ENCODE measurements at regions not wholly inside any gene's neighbourhood (a gene's known extent, or its start where the extent isn't known, plus 50 kb on each side); places are given as distances from the start of the nearest gene placed in this dataset.

GRCh38 chr18:73793386-73793785, 354.2 kb downstream of the FBXO15 start:
- WGBS, 2 donors, result 8% methylated on average over 3 of the region's 3 CpGs
- intact Hi-C loops (cut with DNase I), result no loop called here
- Histone ChIP-seq H3K4me1 (ENCODE audit: control insufficient read depth in 1 of 2, insufficient read depth in 2 of 2, low read length in 2 of 2) (no peaks in the 10 kb centered on the region), H3K9me3 (ENCODE audit: control insufficient read depth, low read length) (peaks cover 1% of the 10 kb centered on the region), H3K27me3 (ENCODE audit: control insufficient read depth in 1 of 2, insufficient read depth in 2 of 2, low read length in 1 of 2) (no peaks in the 10 kb centered on the region), H3K36me3 (ENCODE audit: control insufficient read depth in 1 of 2, insufficient read depth in 2 of 2, low read length in 1 of 2) (no peaks in the 10 kb centered on the region), H3K27ac (ENCODE audit: low read depth in 1 of 2, low read length in 2 of 2) (no peak overlapping the region), H3K4me3 (ENCODE audit: low read length in 2 of 2) (no peak overlapping the region)
- ATAC-seq (ENCODE audit: low FRiP score) (no peak), DNase-seq (no peak)

GRCh38 chr18:73791081-73791480, 356.6 kb downstream of the FBXO15 start:
- DNase-seq, result no peak
- no peak overlapping the region for H3K4me3 ChIP-seq (ENCODE audit: low read length in 2 of 2)
- H3K9me3 ChIP-seq (ENCODE audit: control insufficient read depth, low read length), result no peaks in the 10 kb centered on the region
- H3K27me3 ChIP-seq (ENCODE audit: control insufficient read depth in 1 of 2, insufficient read depth in 2 of 2, low read length in 1 of 2), result no peaks in the 10 kb centered on the region
- intact Hi-C loops (cut with DNase I), result no loop called here
- 61 to 65% methylated on average over 4 of the region's 4 CpGs for WGBS, 2 donors
- no peaks in the 10 kb centered on the region for H3K36me3 ChIP-seq (ENCODE audit: control insufficient read depth in 1 of 2, insufficient read depth in 2 of 2, low read length in 1 of 2)
- no peak overlapping the region for H3K27ac ChIP-seq (ENCODE audit: low read depth in 1 of 2, low read length in 2 of 2)
- H3K4me1 ChIP-seq (ENCODE audit: control insufficient read depth in 1 of 2, insufficient read depth in 2 of 2, low read length in 2 of 2), result no peaks in the 10 kb centered on the region
- no peak for ATAC-seq (ENCODE audit: low FRiP score)

GRCh38 chr18:73790587-73790986, 357.0 kb downstream of the FBXO15 start:
- WGBS, 2 donors, result 3 to 26% methylated on average over 1 of the region's 1 CpG
- no peaks in the 10 kb centered on the region for H3K9me3 ChIP-seq (ENCODE audit: control insufficient read depth, low read length)

GRCh38 chr18:73787316-73787715, 360.3 kb downstream of the FBXO15 start:
- Histone ChIP-seq H3K9me3 (ENCODE audit: control insufficient read depth, low read length) (no peaks in the 10 kb centered on the region), H3K4me3 (ENCODE audit: low read length in 2 of 2) (no peak overlapping the region), H3K36me3 (ENCODE audit: control insufficient read depth in 1 of 2, insufficient read depth in 2 of 2, low read length in 1 of 2) (no peaks in the 10 kb centered on the region), H3K4me1 (ENCODE audit: control insufficient read depth in 1 of 2, insufficient read depth in 2 of 2, low read length in 2 of 2) (no peaks in the 10 kb centered on the region), H3K27ac (ENCODE audit: low read depth in 1 of 2, low read length in 2 of 2) (no peak overlapping the region), H3K27me3 (ENCODE audit: control insufficient read depth in 1 of 2, insufficient read depth in 2 of 2, low read length in 1 of 2) (no peaks in the 10 kb centered on the region)
- DNase-seq, result no peak
- ATAC-seq (ENCODE audit: low FRiP score), result no peak
- WGBS, 2 donors, result 86 to 91% methylated on average over 5 of the region's 5 CpGs
- intact Hi-C loops (cut with DNase I), result no loop called here

More at GRCh38 chr18:73790587-73790986, 357.0 kb downstream of the FBXO15 start:
- ATAC-seq (ENCODE audit: low FRiP score), result no peak
- H3K4me3 ChIP-seq (ENCODE audit: low read length in 2 of 2), result no peak overlapping the region
- intact Hi-C loops (cut with DNase I), result no loop called here
- no peak for DNase-seq
- H3K4me1 ChIP-seq (ENCODE audit: control insufficient read depth in 1 of 2, insufficient read depth in 2 of 2, low read length in 2 of 2), result no peaks in the 10 kb centered on the region
- no peaks in the 10 kb centered on the region for H3K27me3 ChIP-seq (ENCODE audit: control insufficient read depth in 1 of 2, insufficient read depth in 2 of 2, low read length in 1 of 2)
- H3K36me3 ChIP-seq (ENCODE audit: control insufficient read depth in 1 of 2, insufficient read depth in 2 of 2, low read length in 1 of 2), result no peaks in the 10 kb centered on the region
- no peak overlapping the region for H3K27ac ChIP-seq (ENCODE audit: low read depth in 1 of 2, low read length in 2 of 2)

GRCh38 chr18:73785300-73785699, 362.3 kb downstream of the FBXO15 start:
- no peak overlapping the region for H3K4me3 ChIP-seq (ENCODE audit: low read length in 2 of 2)
- WGBS, 2 donors, result 78 to 82% methylated on average over 1 of the region's 1 CpG
- H3K27ac ChIP-seq (ENCODE audit: low read depth in 1 of 2, low read length in 2 of 2), result no peak overlapping the region
- no peak for ATAC-seq (ENCODE audit: low FRiP score)
- H3K4me1 ChIP-seq (ENCODE audit: control insufficient read depth in 1 of 2, insufficient read depth in 2 of 2, low read length in 2 of 2), result no peaks in the 10 kb centered on the region
- no peaks in the 10 kb centered on the region for H3K27me3 ChIP-seq (ENCODE audit: control insufficient read depth in 1 of 2, insufficient read depth in 2 of 2, low read length in 1 of 2)
- intact Hi-C loops (cut with DNase I), result no loop called here
- no peaks in the 10 kb centered on the region for H3K36me3 ChIP-seq (ENCODE audit: control insufficient read depth in 1 of 2, insufficient read depth in 2 of 2, low read length in 1 of 2)
- no peak for DNase-seq
- no peaks in the 10 kb centered on the region for H3K9me3 ChIP-seq (ENCODE audit: control insufficient read depth, low read length)

- ATAC-seq (ENCODE audit: low FRiP score), result no peak
Measured at GRCh38 chr18:73784853-73785252, 362.8 kb downstream of the FBXO15 start.

GRCh38 chr18:73782405-73782804, 365.2 kb downstream of the FBXO15 start:
- 75 to 82% methylated on average over 6 of the region's 6 CpGs for WGBS, 2 donors
- Histone ChIP-seq H3K36me3 (ENCODE audit: control insufficient read depth in 1 of 2, insufficient read depth in 2 of 2, low read length in 1 of 2) (no peaks in the 10 kb centered on the region), H3K27ac (ENCODE audit: low read depth in 1 of 2, low read length in 2 of 2) (no peak overlapping the region), H3K4me3 (ENCODE audit: low read length in 2 of 2) (no peak overlapping the region), H3K9me3 (ENCODE audit: control insufficient read depth, low read length) (no peaks in the 10 kb centered on the region), H3K4me1 (ENCODE audit: control insufficient read depth in 1 of 2, insufficient read depth in 2 of 2, low read length in 2 of 2) (no peaks in the 10 kb centered on the region), H3K27me3 (ENCODE audit: control insufficient read depth in 1 of 2, insufficient read depth in 2 of 2, low read length in 1 of 2) (no peaks in the 10 kb centered on the region)
- no peak for DNase-seq
- intact Hi-C loops (cut with DNase I), result no loop called here
- no peak for ATAC-seq (ENCODE audit: low FRiP score)

More at GRCh38 chr18:73784853-73785252, 362.8 kb downstream of the FBXO15 start:
- intact Hi-C loops (cut with DNase I), result no loop called here
- no peak overlapping the region for H3K27ac ChIP-seq (ENCODE audit: low read depth in 1 of 2, low read length in 2 of 2)
- no peaks in the 10 kb centered on the region for H3K27me3 ChIP-seq (ENCODE audit: control insufficient read depth in 1 of 2, insufficient read depth in 2 of 2, low read length in 1 of 2)
- no peaks in the 10 kb centered on the region for H3K36me3 ChIP-seq (ENCODE audit: control insufficient read depth in 1 of 2, insufficient read depth in 2 of 2, low read length in 1 of 2)
- no peak for DNase-seq
- no peaks in the 10 kb centered on the region for H3K4me1 ChIP-seq (ENCODE audit: control insufficient read depth in 1 of 2, insufficient read depth in 2 of 2, low read length in 2 of 2)
- no peak overlapping the region for H3K4me3 ChIP-seq (ENCODE audit: low read length in 2 of 2)
- H3K9me3 ChIP-seq (ENCODE audit: control insufficient read depth, low read length), result no peaks in the 10 kb centered on the region
- 82 to 86% methylated on average over 8 of the region's 8 CpGs for WGBS, 2 donors

GRCh38 chr18:73780218-73780617, 367.4 kb downstream of the FBXO15 start:
- Histone ChIP-seq H3K4me3 (ENCODE audit: low read length in 2 of 2) (no peak overlapping the region), H3K9me3 (ENCODE audit: control insufficient read depth, low read length) (no peaks in the 10 kb centered on the region), H3K27me3 (ENCODE audit: control insufficient read depth in 1 of 2, insufficient read depth in 2 of 2, low read length in 1 of 2) (no peaks in the 10 kb centered on the region), H3K36me3 (ENCODE audit: control insufficient read depth in 1 of 2, insufficient read depth in 2 of 2, low read length in 1 of 2) (no peaks in the 10 kb centered on the region), H3K4me1 (ENCODE audit: control insufficient read depth in 1 of 2, insufficient read depth in 2 of 2, low read length in 2 of 2) (no peaks in the 10 kb centered on the region), H3K27ac (ENCODE audit: low read depth in 1 of 2, low read length in 2 of 2) (no peak overlapping the region)
- no peak for ATAC-seq (ENCODE audit: low FRiP score)
- no peak for DNase-seq
- 68 to 78% methylated on average over 7 of the region's 7 CpGs for WGBS, 2 donors
- intact Hi-C loops (cut with DNase I), result no loop called here

GRCh38 chr18:73778032-73778359, 369.6 kb downstream of the FBXO15 start:
- H3K27me3 ChIP-seq (ENCODE audit: control insufficient read depth in 1 of 2, insufficient read depth in 2 of 2, low read length in 1 of 2), result no peaks in the 10 kb centered on the region
- intact Hi-C loops (cut with DNase I), result no loop called here
- 30 to 43% methylated on average over 2 of the region's 2 CpGs for WGBS, 2 donors

More at GRCh38 chr18:73778032-73778359, 369.6 kb downstream of the FBXO15 start:
- ATAC-seq (ENCODE audit: low FRiP score) (no peak), DNase-seq (no peak)
- no peaks in the 10 kb centered on the region for H3K9me3 ChIP-seq (ENCODE audit: control insufficient read depth, low read length)
- H3K4me1 ChIP-seq (ENCODE audit: control insufficient read depth in 1 of 2, insufficient read depth in 2 of 2, low read length in 2 of 2), result no peaks in the 10 kb centered on the region
- no peak overlapping the region for H3K4me3 ChIP-seq (ENCODE audit: low read length in 2 of 2)
- H3K36me3 ChIP-seq (ENCODE audit: control insufficient read depth in 1 of 2, insufficient read depth in 2 of 2, low read length in 1 of 2), result no peaks in the 10 kb centered on the region
- no peak overlapping the region for H3K27ac ChIP-seq (ENCODE audit: low read depth in 1 of 2, low read length in 2 of 2)

Data from aorta (tissue), 5 donors.